Tibial nerve (tissue), 4 donors: ENCODE measurements at regions not wholly inside any gene's neighbourhood (a gene's known extent, or its start where the extent isn't known, plus 50 kb on each side); places are given as distances from the start of the nearest gene placed in this dataset.

Experiments used
- DNase-seq, 2 donors: peaks; one replicate each; pipeline ENCODE4 v3.0.0-alpha.2; 2019; ENCODE audit warnings: low spot score in 2 of 2
- H3K27ac ChIP-seq, 4 donors: fragments of 200-600 bp; sonication (generic) in 3 of 4; one replicate each; pipeline ENCODE4 v1.5.1; 2017 to 2019; ENCODE audit warnings: mild to moderate bottlenecking in 1 of 4
- H3K27me3 ChIP-seq, 2 donors: fragments of 200-600 bp; sonication (generic) in 1 of 2; one replicate each; pipeline versions ENCODE4 v1.5.1 to v1.6.0; 2017 to 2019
- H3K36me3 ChIP-seq, 3 donors: fragments of 200-600 bp; sonication (generic); one replicate each; pipeline ENCODE4 v1.5.1; 2018 to 2019
- H3K4me1 ChIP-seq, 4 donors: fragments of 200-600 bp; sonication (generic) in 3 of 4; one replicate each; pipeline ENCODE4 v1.5.1; 2017 to 2019
- H3K4me3 ChIP-seq, 4 donors: fragments of 200-600 bp; sonication (generic) in 3 of 4; one replicate each; pipeline ENCODE4 v1.5.1; 2017 to 2019; ENCODE audit warnings: mild to moderate bottlenecking in 1 of 4, moderate library complexity in 1 of 4
- H3K9me3 ChIP-seq, 4 donors: fragments of 200-600 bp; sonication (generic) in 3 of 4; one replicate each; pipeline ENCODE4 v1.5.1; 2017 to 2019
- CTCF ChIP-seq, 5 experiments: fragments of 200-600 bp in 3 of 5; fragments of 450-650 bp in 2 of 5; sonication (generic) in 3 of 5; IDR thresholded peaks; one replicate each; pipeline ENCODE4 v1.5.1; 2016 to 2019; ENCODE audit warnings: antibody characterized with exemption in 5 of 5, mild to moderate bottlenecking in 3 of 5, moderate library complexity in 2 of 5
- EP300 ChIP-seq, 2 donors: sonication (generic); formaldehyde crosslinking; IDR thresholded peaks; one replicate each; pipeline ENCODE4 v1.6.1; 2017; ENCODE audit warnings: antibody characterized with exemption in 2 of 2, mild to moderate bottlenecking in 1 of 2
- POLR2A ChIP-seq, 2 donors: fragments of 450-650 bp; IDR thresholded peaks; one replicate each; pipeline ENCODE4 v1.6.1; 2017; ENCODE audit warnings: antibody characterized with exemption in 2 of 2, mild to moderate bottlenecking in 2 of 2, moderate library complexity in 2 of 2
- WGBS, 2 donors: methylation state at CpG; one replicate each; pipeline ENCODE4 v1.1.5; 2018; 5-methylcytosine and 5-hydroxymethylcytosine counted together

- Histone ChIP-seq H3K4me3 (no peak overlapping the region), H3K27me3 (no peaks in the 10 kb centered on the region), H3K27ac (peak overlapping the region in 1 of 4 donors; percentile 65), H3K36me3 (no peaks in the 10 kb centered on the region), H3K9me3 (no peaks in the 10 kb centered on the region), H3K4me1 (peaks cover 0 to 39% (median 8%) of the 10 kb centered on the region in 4 donors)
- WGBS, 2 donors, result 95 to 96% methylated on average over 5 of the region's 5 CpGs
- DNase-seq, result no peak
- TF ChIP-seq EP300 (IDR thresholded peaks at IDR 0.05), result no peak
- no peak for TF ChIP-seq CTCF (IDR thresholded peaks at IDR 0.05)
- no peak for TF ChIP-seq POLR2A (IDR thresholded peaks at IDR 0.05)
These were observed 51.5 kb upstream of the DDR1 start for GRCh38 chr6:30832864-30833263.

- H3K4me3 ChIP-seq, result no peak overlapping the region
- H3K4me1 ChIP-seq, result peaks cover 0 to 25% (median 8%) of the 10 kb centered on the region in 4 donors
- peak overlapping the region in 3 of 4 donors; percentile 53 to 76 (median 54) for H3K27ac ChIP-seq
- no peaks in the 10 kb centered on the region for H3K9me3 ChIP-seq
- TF ChIP-seq EP300 (IDR thresholded peaks at IDR 0.05), result no peak
- TF ChIP-seq POLR2A (IDR thresholded peaks at IDR 0.05), result no peak
- TF ChIP-seq CTCF (IDR thresholded peaks at IDR 0.05), result no peak
- WGBS, 2 donors, result 55 to 59% methylated on average over 3 of the region's 3 CpGs
- H3K36me3 ChIP-seq, result no peaks in the 10 kb centered on the region
- no peaks in the 10 kb centered on the region for H3K27me3 ChIP-seq
- no peak for DNase-seq
These were observed 53.9 kb upstream of the DDR1 start for GRCh38 chr6:30830438-30830837.

GRCh38 chr6:30829639-30830255 lies 54.6 kb upstream of the DDR1 start:
- Histone ChIP-seq H3K4me1 (peaks cover 0 to 25% (median 8%) of the 10 kb centered on the region in 4 donors), H3K4me3 (no peak overlapping the region), H3K27ac (peak overlapping the region in 3 of 4 donors; percentile 53 to 76 (median 54)), H3K9me3 (no peaks in the 10 kb centered on the region), H3K36me3 (no peaks in the 10 kb centered on the region), H3K27me3 (no peaks in the 10 kb centered on the region)
- no peak for TF ChIP-seq EP300 (IDR thresholded peaks at IDR 0.05)
- TF ChIP-seq CTCF (IDR thresholded peaks at IDR 0.05), result no peak
- TF ChIP-seq POLR2A (IDR thresholded peaks at IDR 0.05), result no peak
- WGBS, 2 donors, result 65 to 73% methylated on average over 6 of the region's 6 CpGs
- no peak for DNase-seq

GRCh38 chr6:30829033-30829432 lies 55.3 kb upstream of the DDR1 start:
- Histone ChIP-seq H3K4me1 (peaks cover 0 to 25% (median 8%) of the 10 kb centered on the region in 4 donors), H3K9me3 (no peaks in the 10 kb centered on the region), H3K27ac (peak overlapping the region in 3 of 4 donors; percentile 54 to 76 (median 67)), H3K27me3 (no peaks in the 10 kb centered on the region), H3K4me3 (no peak overlapping the region), H3K36me3 (no peaks in the 10 kb centered on the region)
- no peak for TF ChIP-seq POLR2A (IDR thresholded peaks at IDR 0.05)
- TF ChIP-seq CTCF (IDR thresholded peaks at IDR 0.05), result no peak
- TF ChIP-seq EP300 (IDR thresholded peaks at IDR 0.05), result no peak
- DNase-seq, result no peak
- 88 to 89% methylated on average over 4 of the region's 4 CpGs for WGBS, 2 donors

- Histone ChIP-seq H3K4me3 (no peak overlapping the region), H3K4me1 (peaks cover 0 to 25% (median 8%) of the 10 kb centered on the region in 4 donors), H3K27ac (peak overlapping the region; percentile 5 to 76 (median 60)), H3K36me3 (no peaks in the 10 kb centered on the region), H3K9me3 (no peaks in the 10 kb centered on the region), H3K27me3 (no peaks in the 10 kb centered on the region)
- 33 to 47% methylated on average over 10 to 12 of the region's 12 CpGs for WGBS, 2 donors
- DNase-seq, result peak; percentile 78 to 91
- TF ChIP-seq CTCF (IDR thresholded peaks at IDR 0.05) (peak; percentile 87 to 95 (median 91)), POLR2A (IDR thresholded peaks at IDR 0.05) (no peak), EP300 (IDR thresholded peaks at IDR 0.05) (peak in 1 of 2 donors; percentile 62)
These were observed 56.0 kb upstream of the DDR1 start for GRCh38 chr6:30828027-30828962.
